H1 (cell line): ENCODE measurements at regions not wholly inside any gene's neighbourhood (a gene's known extent, or its start where the extent isn't known, plus 50 kb on each side); places are given as distances from the start of the nearest gene placed in this dataset.

ENCODE experiments used
- CTCF ChIA-PET: fragments of 300-600 bp; sonication (Branson Sonifier 250); formaldehyde crosslinking; loops from one replicate; lab custom pipeline; 2021; ENCODE audit not compliant: partially characterized antibody; lab: Charles Lee
- POLR2A ChIA-PET: fragments of 300-600 bp; sonication (Branson Sonifier 250); formaldehyde crosslinking; loops from one replicate; lab custom pipeline; 2021; ENCODE audit warnings: inconsistent platforms; ENCODE audit not compliant: partially characterized antibody; lab: Charles Lee
- DNase-seq, 2 experiments: peaks; one replicate each; pipeline versions ENCODE4 v3.0.0 to v3.0.0-alpha.2; 2010 to 2022; ENCODE audit warnings: low spot score in 2 of 2, low read depth in 1 of 2, mixed read lengths in 1 of 2
- FAIRE-seq: peaks from 2 replicates; lab custom pipeline; 2011; peaks lifted over from hg19 to GRCh38; lab: Jason Lieb, UNC
- H2AFZ ChIP-seq: 2 replicates; pipeline ENCODE4 v1.8.1; 2012; ENCODE audit warnings: low read length, inconsistent platforms
- H2AK5ac ChIP-seq: 2 replicates; pipeline ENCODE4 v1.6.1; 2013; ENCODE audit warnings: low read depth, low read length
- H2BK120ac ChIP-seq: replicated peaks from 2 replicates; pipeline ENCODE3; 2013; ENCODE audit warnings: low read depth, low read length, inconsistent platforms
- H2BK12ac ChIP-seq: 2 replicates; pipeline ENCODE4 v1.6.1; 2013; ENCODE audit warnings: low read depth, low read length
- H2BK15ac ChIP-seq: 2 replicates; pipeline ENCODE4 v1.6.1; 2013; ENCODE audit warnings: low read length
- H2BK20ac ChIP-seq: 2 replicates; pipeline ENCODE4 v1.6.1; 2013; ENCODE audit warnings: low read length
- H2BK5ac ChIP-seq: 2 replicates; pipeline ENCODE4 v1.6.1; 2013; ENCODE audit warnings: low read depth, low read length
- H3K14ac ChIP-seq: 2 replicates; pipeline ENCODE4 v1.6.1; 2013; ENCODE audit warnings: inconsistent platforms; ENCODE audit not compliant: insufficient read length
- H3K18ac ChIP-seq: 2 replicates; pipeline ENCODE4 v1.6.1; 2013; ENCODE audit warnings: low read length; ENCODE audit errors: extremely low read depth
- H3K23ac ChIP-seq: 2 replicates; pipeline ENCODE4 v1.6.1; 2013; ENCODE audit warnings: inconsistent platforms; ENCODE audit not compliant: insufficient read length
- H3K23me2 ChIP-seq: 2 replicates; pipeline ENCODE4 v1.6.1; 2013; ENCODE audit warnings: low read depth, low read length
- H3K27ac ChIP-seq: 2 replicates; pipeline ENCODE4 v1.6.1; 2011; ENCODE audit warnings: low read depth, low read length, inconsistent platforms
- H3K27me3 ChIP-seq, 4 experiments: replicated peaks in 1 of 4; 1 replicate in 1 of 4; 2 replicates in 3 of 4; pipeline versions ENCODE4 v1.6.1 to v1.8.1; 2011 to 2013; ENCODE audit warnings: low read length in 3 of 4, mild to moderate bottlenecking in 3 of 4, inconsistent platforms in 2 of 4, mixed read lengths in 2 of 4, moderate library complexity in 1 of 4; ENCODE audit not compliant: control insufficient read depth in 3 of 4, insufficient read depth in 3 of 4; ENCODE audit errors: extremely low read depth in 1 of 4
- H3K36me3 ChIP-seq, 4 experiments: 2 replicates each; pipeline versions ENCODE4 v1.6.1 to v1.8.1; 2011 to 2013; ENCODE audit warnings: mild to moderate bottlenecking in 4 of 4, low read length in 3 of 4, moderate library complexity in 2 of 4, control low read depth in 1 of 4, inconsistent platforms in 1 of 4; ENCODE audit not compliant: insufficient read depth in 4 of 4, control insufficient read depth in 2 of 4
- H3K4ac ChIP-seq: replicated peaks from 2 replicates; pipeline ENCODE3; 2013; ENCODE audit warnings: low read length, low read depth, mixed read lengths, inconsistent platforms; ENCODE audit not compliant: insufficient read length
- H3K4me1 ChIP-seq, 4 experiments: replicated peaks in 1 of 4; 1 replicate in 1 of 4; 2 replicates in 3 of 4; pipeline versions ENCODE4 v1.6.1 to v1.8.1; 2011 to 2013; ENCODE audit warnings: low read length in 3 of 4, inconsistent platforms in 2 of 4, mixed read lengths in 1 of 4; ENCODE audit not compliant: insufficient read depth in 4 of 4, control insufficient read depth in 3 of 4
- H3K4me2 ChIP-seq, 2 experiments: 2 replicates each; pipeline versions ENCODE4 v1.6.1 to v1.8.1; 2011 to 2013; ENCODE audit warnings: low read depth in 2 of 2, low read length in 2 of 2, control low read depth in 1 of 2, inconsistent platforms in 1 of 2, mild to moderate bottlenecking in 1 of 2; ENCODE audit not compliant: insufficient read depth in 1 of 2
- H3K4me3 ChIP-seq, 4 experiments: fragments of 200-600, 300-600 bp in 1 of 4; sonication (generic), shearing (Covaris generic), sonication (Bioruptor Twin) in 1 of 4; 2 replicates each; pipeline versions ENCODE4 v1.5.1 to v1.8.1; 2011 to 2016; ENCODE audit warnings: low read length in 4 of 4, low read depth in 3 of 4, control low read depth in 2 of 4, inconsistent platforms in 2 of 4, mild to moderate bottlenecking in 2 of 4, mixed read lengths in 1 of 4, moderate library complexity in 1 of 4; ENCODE audit not compliant: insufficient read depth in 2 of 4; ENCODE audit errors: extremely low read depth in 1 of 4
- H3K56ac ChIP-seq: replicated peaks from 2 replicates; pipeline ENCODE3; 2013; ENCODE audit warnings: low read depth, mild to moderate bottlenecking, mixed read lengths, low read length, inconsistent platforms; ENCODE audit not compliant: insufficient read length
- H3K79me1 ChIP-seq: 2 replicates; pipeline ENCODE4 v1.6.1; 2013; ENCODE audit warnings: low read depth, low read length, control low read depth
- H3K79me2 ChIP-seq, 2 experiments: 2 replicates each; pipeline versions ENCODE4 v1.6.1 to v1.8.1; 2012 to 2013; ENCODE audit warnings: low read length in 2 of 2, mild to moderate bottlenecking in 2 of 2, inconsistent platforms in 1 of 2; ENCODE audit not compliant: insufficient read depth in 2 of 2, control insufficient read depth in 1 of 2
- H3K9ac ChIP-seq, 4 experiments: replicated peaks in 1 of 4; 1 replicate in 1 of 4; 2 replicates in 3 of 4; pipeline versions ENCODE4 v1.6.1 to v1.8.1; 2011 to 2013; ENCODE audit warnings: low read depth in 3 of 4, low read length in 3 of 4, control low read depth in 2 of 4, mild to moderate bottlenecking in 2 of 4, moderate library complexity in 2 of 4, inconsistent platforms in 1 of 4; ENCODE audit errors: extremely low read depth in 1 of 4
- H3K9me3 ChIP-seq, 2 experiments: 2 replicates each; pipeline versions ENCODE4 v1.6.1 to v1.8.1; 2012 to 2013; ENCODE audit warnings: mild to moderate bottlenecking in 2 of 2, moderate library complexity in 2 of 2, control low read depth in 1 of 2, inconsistent platforms in 1 of 2, low read depth in 1 of 2, low read length in 1 of 2, mixed read lengths in 1 of 2; ENCODE audit not compliant: insufficient read depth in 2 of 2
- H4K20me1 ChIP-seq, 2 experiments: replicated peaks in 1 of 2; 2 replicates each; pipeline versions ENCODE3 to v1.8.1; 2011 to 2013; ENCODE audit warnings: inconsistent platforms in 2 of 2, low read length in 2 of 2, mild to moderate bottlenecking in 1 of 2; ENCODE audit not compliant: insufficient read depth in 2 of 2, control insufficient read depth in 1 of 2
- H4K5ac ChIP-seq: 2 replicates; pipeline ENCODE4 v1.6.1; 2013; ENCODE audit warnings: low read length, low read depth, mixed read lengths, inconsistent platforms; ENCODE audit not compliant: insufficient read length
- H4K8ac ChIP-seq: 2 replicates; pipeline ENCODE4 v1.8.0; 2013; ENCODE audit warnings: mild to moderate bottlenecking, moderate library complexity, low read length, inconsistent platforms; ENCODE audit not compliant: insufficient read depth; ENCODE audit errors: extremely low read depth
- H4K91ac ChIP-seq: replicated peaks from 2 replicates; pipeline ENCODE3; 2013; ENCODE audit warnings: low read length, mixed read lengths, inconsistent platforms; ENCODE audit not compliant: insufficient read length
- EZH2 ChIP-seq: fragments of 200-600 bp; sonication (generic); IDR thresholded peaks from 2 replicates; pipeline ENCODE4 v1.7.1; 2012; ENCODE audit warnings: low read depth, mild to moderate bottlenecking, moderate library complexity, low read length, inconsistent platforms; ENCODE audit not compliant: severe bottlenecking
- WGBS, 2 experiments: shearing (Covaris generic) in 1 of 2; methylation state at CpG; one replicate each; pipeline versions ENCODE4 v1.1.6 to v1.1.7; 2013 to 2015; ENCODE audit warnings: low lambda C conversion rate in 2 of 2, mixed read lengths in 2 of 2, inconsistent platforms in 1 of 2, low coverage in 1 of 2, missing lambda C conversion rate in 1 of 2; ENCODE audit not compliant: insufficient replicate concordance in 2 of 2, insufficient coverage in 1 of 2, insufficient read length in 1 of 2; ENCODE audit errors: extremely low coverage in 1 of 2, missing lambda C conversion rate in 1 of 2; 5-methylcytosine and 5-hydroxymethylcytosine counted together
- TF ChIP-seq, protein P1 (sequence below): IDR thresholded peaks from 2 replicates; pipeline ENCODE4 v1.6.1; 2012; ENCODE audit warnings: low read length, inconsistent platforms

DNA sequence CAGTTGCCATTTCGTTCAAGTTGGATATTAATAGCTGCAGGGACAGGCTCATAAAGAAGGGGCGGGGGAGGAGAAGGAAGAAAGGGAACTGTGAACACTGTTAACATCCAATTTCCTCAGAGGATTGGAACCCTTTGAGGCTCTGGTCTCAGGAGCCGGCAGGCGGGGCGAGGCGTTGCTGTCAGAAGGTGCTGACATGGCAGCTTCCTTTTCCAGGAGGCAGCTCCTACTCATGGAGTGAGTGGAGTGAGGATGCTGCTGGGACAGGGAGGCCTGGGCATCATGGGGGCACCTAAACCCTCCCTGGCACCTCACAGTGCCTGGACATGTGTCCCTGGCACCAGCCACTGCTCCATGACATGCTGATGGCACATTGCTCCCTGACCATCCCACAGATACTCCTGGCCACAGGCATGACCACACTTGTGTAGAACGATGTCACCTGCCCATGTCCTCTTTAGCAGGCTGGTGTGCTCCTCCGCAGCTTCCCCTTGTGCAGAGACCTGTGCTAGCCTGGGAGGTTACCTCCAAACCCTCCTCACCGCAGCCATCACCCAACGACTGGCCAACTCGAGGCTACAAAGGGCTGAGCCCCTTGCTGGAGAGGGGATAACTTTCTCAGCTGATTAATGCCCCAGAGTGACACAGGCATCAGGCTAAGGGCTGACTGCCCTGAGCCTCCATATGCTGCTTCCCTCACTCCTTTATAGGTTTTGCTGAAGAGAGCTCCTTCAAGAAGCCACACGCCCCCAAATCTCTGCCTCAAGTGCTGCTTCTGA lies 79.6 kb upstream of the NECTIN1 start:
- Histone ChIP-seq H4K91ac (no peak overlapping the region), H3K27ac (no peak overlapping the region), H3K79me2 (no peaks in the 10 kb centered on the region), H4K8ac (no peak overlapping the region), H3K9me3 (no peaks in the 10 kb centered on the region), H3K18ac (no peak overlapping the region), H2AFZ (no peak overlapping the region), H4K5ac (no peak overlapping the region), H3K23ac (no peak overlapping the region), H3K14ac (no peak overlapping the region), H3K36me3 (no peaks in the 10 kb centered on the region), H3K4me1 (no peaks in the 10 kb centered on the region; a peak in 1 of 7 replicates), H3K56ac (no peak overlapping the region), H2BK5ac (no peak overlapping the region), H3K79me1 (no peaks in the 10 kb centered on the region), H2BK15ac (no peak overlapping the region), H3K4me2 (no peak overlapping the region), H2AK5ac (peak overlapping the region; percentile 75; the same call in 1 of the 2 replicates), H3K23me2 (0 out of 2 replicates have a peak, but pooled peaks cover 1% of the 10 kb centered on the region), H2BK20ac (no peak overlapping the region), H3K4ac (no peak overlapping the region), H3K4me3 (no peak overlapping the region), H2BK12ac (peak overlapping the region; percentile 68; the same call in 1 of the 2 replicates), H4K20me1 (peaks cover 0 to 3% of the 10 kb centered on the region in 2 experiments), H3K9ac (no peak overlapping the region), H2BK120ac (no peak overlapping the region), H3K27me3 (no peaks in the 10 kb centered on the region; a peak in 2 of 7 replicates)
- FAIRE-seq (no peak), DNase-seq (no peak)
- ChIA-PET CTCF (no interaction called here), POLR2A (no interaction called here)
- no peak for TF ChIP-seq EZH2
- TF ChIP-seq, protein P1, sequence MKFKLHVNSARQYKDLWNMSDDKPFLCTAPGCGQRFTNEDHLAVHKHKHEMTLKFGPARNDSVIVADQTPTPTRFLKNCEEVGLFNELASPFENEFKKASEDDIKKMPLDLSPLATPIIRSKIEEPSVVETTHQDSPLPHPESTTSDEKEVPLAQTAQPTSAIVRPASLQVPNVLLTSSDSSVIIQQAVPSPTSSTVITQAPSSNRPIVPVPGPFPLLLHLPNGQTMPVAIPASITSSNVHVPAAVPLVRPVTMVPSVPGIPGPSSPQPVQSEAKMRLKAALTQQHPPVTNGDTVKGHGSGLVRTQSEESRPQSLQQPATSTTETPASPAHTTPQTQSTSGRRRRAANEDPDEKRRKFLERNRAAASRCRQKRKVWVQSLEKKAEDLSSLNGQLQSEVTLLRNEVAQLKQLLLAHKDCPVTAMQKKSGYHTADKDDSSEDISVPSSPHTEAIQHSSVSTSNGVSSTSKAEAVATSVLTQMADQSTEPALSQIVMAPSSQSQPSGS = no peak
- 84% methylated on average over 11 of the region's 12 CpGs; no CpG with 5 or more reads in 1 of the 2 experiments for WGBS, 2 experiments
